ENCODE measurements at regions not wholly inside any gene's neighbourhood (a gene's known extent, or its start where the extent isn't known, plus 50 kb on each side); places are given as distances from the start of the nearest gene placed in this dataset.
A peak's percentile ranks its signal among the peaks of the same experiment; 100 is the strongest.

GRCh38 chr5:40141418-40141817 lies 538.3 kb upstream of the PTGER4 start:
- Histone ChIP-seq H2BK5ac (ENCODE audit: insufficient read length, low read length) (no peak overlapping the region), H3K4me1 (ENCODE audit: insufficient read depth, low read length) (peaks cover 2% of the 10 kb centered on the region; the same call in 1 of the 2 replicates), H3K14ac (ENCODE audit: insufficient read depth, low read length) (no peak overlapping the region), H3T11ph (ENCODE audit: low read length) (no peak overlapping the region), H4K8ac (replicated peaks; ENCODE audit: insufficient read length, low read depth, low read length) (no peak overlapping the region), H3K4me2 (ENCODE audit: insufficient read depth, insufficient read length, low read length) (no peak overlapping the region), H3K9ac (ENCODE audit: extremely low read depth, insufficient read length, low read length) (no peak overlapping the region), H3K23ac (ENCODE audit: insufficient read length, low read depth, low read length) (no peak overlapping the region), H3K79me2 (ENCODE audit: insufficient read depth, low read length) (no peaks in the 10 kb centered on the region), H2BK20ac (ENCODE audit: low read depth, low read length, poor library complexity, severe bottlenecking) (no peak overlapping the region), H2AK5ac (ENCODE audit: insufficient read length, low read length) (no peak overlapping the region), H4K20me1 (ENCODE audit: control insufficient read depth, insufficient read depth, insufficient read length) (no peaks in the 10 kb centered on the region), H3K18ac (ENCODE audit: insufficient read length, low read depth, low read length) (no peak overlapping the region), H2BK12ac (ENCODE audit: insufficient read length, low read depth, low read length) (no peak overlapping the region), H3K9me3 (ENCODE audit: control insufficient read depth, low read depth, low read length) (no peaks in the 10 kb centered on the region), H4K5ac (ENCODE audit: insufficient read length, low read depth, low read length) (no peak overlapping the region), H3K27me3 (ENCODE audit: insufficient read depth, low read length) (no peaks in the 10 kb centered on the region), H2AFZ (ENCODE audit: low read length) (no peak overlapping the region), H2BK15ac (ENCODE audit: low read depth, low read length) (no peak overlapping the region), H3K56ac (ENCODE audit: insufficient read length, low read depth, low read length) (no peak overlapping the region), H2BK120ac (ENCODE audit: low read depth, low read length, poor library complexity, severe bottlenecking) (no peak overlapping the region), H3K4ac (ENCODE audit: low read depth, low read length) (no peak overlapping the region), H3K23me2 (ENCODE audit: insufficient read length, low read depth, low read length, poor library complexity, severe bottlenecking) (no peaks in the 10 kb centered on the region), H4K91ac (ENCODE audit: insufficient read length, low read depth, low read length) (no peak overlapping the region), H3K27ac (ENCODE audit: insufficient read length, low read depth, low read length) (no peak overlapping the region), H3K79me1 (ENCODE audit: insufficient read depth, low read depth, low read length, poor library complexity, severe bottlenecking) (no peaks in the 10 kb centered on the region)
- Mint-ChIP-seq H3K4me1 (peaks cover 25 to 28% of the 10 kb centered on the region in 2 experiments), H3K27ac (peak overlapping the region in 1 of 3 experiments; percentile 88; a peak in 2 of 7 replicates), H3K36me3 (ENCODE audit: insufficient read depth in 1 of 3, low read depth in 3 of 3) (peaks cover 0 to 8% (median 0%) of the 10 kb centered on the region in 3 experiments; a peak in 2 of 7 replicates), H3K9me3 (peaks cover 6 to 8% of the 10 kb centered on the region in 2 experiments), H3K27me3 (ENCODE audit: low read depth) (no peaks in the 10 kb centered on the region), H3K4me3 (no peak overlapping the region)
- DNase-seq: no peak
- TF ChIP-seq CTCF (conservative IDR thresholded peaks at IDR 0.05): no peak
- WGBS (ENCODE audit: extremely low coverage, insufficient read length, low lambda C conversion rate): no CpG with 5 or more reads among the region's 3 CpGs

Measured in H9 (cell line).